PFSK-1 (cell line): ENCODE measurements at regions not wholly inside any gene's neighbourhood (a gene's known extent, or its start where the extent isn't known, plus 50 kb on each side); places are given as distances from the start of the nearest gene placed in this dataset.

Experiments used
- FOXP2 ChIP-seq: optimal IDR thresholded peaks from 2 replicates; pipeline ENCODE3; 2011; ENCODE audit warnings: borderline replicate concordance, control low read depth, inconsistent platforms; ENCODE audit not compliant: insufficient read depth; ENCODE audit errors: extremely low read length, extremely low read depth
- POLR2AphosphoS5 ChIP-seq: IDR thresholded peaks from 2 replicates; pipeline ENCODE4 v1.6.1; 2012; ENCODE audit warnings: low read depth, mild to moderate bottlenecking, control low read depth, low read length, moderate library complexity
- REST ChIP-seq, 2 experiments: IDR thresholded peaks; 2 replicates each; pipeline versions ENCODE4 v1.6.1 to v1.8.0; 2011 to 2012; ENCODE audit warnings: low read depth in 2 of 2, low read length in 2 of 2, control low read depth in 1 of 2, inconsistent platforms in 1 of 2, mild to moderate bottlenecking in 1 of 2, moderate library complexity in 1 of 2; ENCODE audit not compliant: insufficient read depth in 1 of 2
- SIN3A ChIP-seq: IDR thresholded peaks from 2 replicates; pipeline ENCODE4 v1.6.1; 2012; ENCODE audit warnings: mild to moderate bottlenecking, low read length, moderate library complexity, borderline replicate concordance; ENCODE audit not compliant: insufficient read depth
- TAF1 ChIP-seq: IDR thresholded peaks from 2 replicates; pipeline ENCODE4 v1.6.1; 2012; ENCODE audit warnings: low read length, control low read depth, borderline replicate concordance; ENCODE audit not compliant: insufficient read depth

GRCh38 chr12:113620437-113620976, 148.8 kb upstream of the LHX5 start:
- no peak for TF ChIP-seq REST (IDR thresholded peaks at IDR 0.05; ENCODE audit: insufficient read depth in 1 of 2, low read depth in 2 of 2, low read length in 2 of 2)
- TF ChIP-seq POLR2AphosphoS5 = no peak
- no peak for TF ChIP-seq TAF1
- no peak for TF ChIP-seq FOXP2

GRCh38 chr12:113619202-113619601, 147.5 kb upstream of the LHX5 start:
- no peak for TF ChIP-seq REST (IDR thresholded peaks at IDR 0.05; ENCODE audit: insufficient read depth in 1 of 2, low read depth in 2 of 2, low read length in 2 of 2)
- TF ChIP-seq FOXP2 = no peak
- no peak for TF ChIP-seq POLR2AphosphoS5
- no peak for TF ChIP-seq SIN3A
- TF ChIP-seq TAF1 = no peak

GRCh38 chr12:113613414-113613813, 141.7 kb upstream of the LHX5 start:
- TF ChIP-seq POLR2AphosphoS5 = no peak
- TF ChIP-seq SIN3A = no peak
- no peak for TF ChIP-seq FOXP2
- no peak for TF ChIP-seq TAF1
- TF ChIP-seq REST (IDR thresholded peaks at IDR 0.05; ENCODE audit: insufficient read depth in 1 of 2, low read depth in 2 of 2, low read length in 2 of 2) = no peak

- TF ChIP-seq REST (IDR thresholded peaks at IDR 0.05; ENCODE audit: insufficient read depth in 1 of 2, low read depth in 2 of 2, low read length in 2 of 2) = no peak
These were observed 141.1 kb upstream of the LHX5 start for GRCh38 chr12:113612793-113613192.

GRCh38 chr12:113612076-113612728, 140.5 kb upstream of the LHX5 start:
- TF ChIP-seq TAF1 (no peak), SIN3A (no peak), FOXP2 (no peak), POLR2AphosphoS5 (no peak), REST (IDR thresholded peaks at IDR 0.05; ENCODE audit: insufficient read depth in 1 of 2, low read depth in 2 of 2, low read length in 2 of 2) (no peak)
